Activated CD8-positive, alpha-beta memory T cell treated with anti-CD3 and anti-CD28 coated beads, Interleukin-2, amount 10 ng/mL, durations not matched to agents 7 days and 5 days (primary cell): ENCODE measurements at regions not wholly inside any gene's neighbourhood (a gene's known extent, or its start where the extent isn't known, plus 50 kb on each side); places are given as distances from the start of the nearest gene placed in this dataset.

ENCODE experiments used
- ATAC-seq: fragments of 150-1000 bp; cut with Tn5 transposase; one replicate; pipeline ENCODE4 v1.10.0; 2021; ENCODE audit warnings: moderate library complexity
- CTCF ChIA-PET: fragments of 350-600 bp; sonication (Branson Sonifier 250); formaldehyde crosslinking; loops from one replicate; lab custom pipeline; 2021; ENCODE audit warnings: antibody characterized with exemption; lab: Charles Lee
- DNase-seq: peaks from one replicate; pipeline ENCODE4 v3.0.0-alpha.2; 2020
- H3K27ac Mint-ChIP-seq: one replicate; pipeline ENCODE4 v1.8.0; 2021; ENCODE audit warnings: mild to moderate bottlenecking, mixed read lengths
- H3K27me3 Mint-ChIP-seq: one replicate; pipeline ENCODE4 v1.8.0; 2021; ENCODE audit warnings: mixed read lengths
- H3K36me3 Mint-ChIP-seq: one replicate; pipeline ENCODE4 v1.8.0; 2021; ENCODE audit warnings: mild to moderate bottlenecking, mixed read lengths
- H3K4me1 Mint-ChIP-seq: one replicate; pipeline ENCODE4 v1.8.0; 2021; ENCODE audit warnings: mixed read lengths
- H3K4me3 Mint-ChIP-seq: one replicate; pipeline ENCODE4 v1.8.0; 2021; ENCODE audit warnings: mild to moderate bottlenecking, moderate library complexity, mixed read lengths
- H3K9me3 Mint-ChIP-seq: one replicate; pipeline ENCODE4 v1.8.0; 2022; ENCODE audit warnings: low read depth, mixed read lengths

DNA sequence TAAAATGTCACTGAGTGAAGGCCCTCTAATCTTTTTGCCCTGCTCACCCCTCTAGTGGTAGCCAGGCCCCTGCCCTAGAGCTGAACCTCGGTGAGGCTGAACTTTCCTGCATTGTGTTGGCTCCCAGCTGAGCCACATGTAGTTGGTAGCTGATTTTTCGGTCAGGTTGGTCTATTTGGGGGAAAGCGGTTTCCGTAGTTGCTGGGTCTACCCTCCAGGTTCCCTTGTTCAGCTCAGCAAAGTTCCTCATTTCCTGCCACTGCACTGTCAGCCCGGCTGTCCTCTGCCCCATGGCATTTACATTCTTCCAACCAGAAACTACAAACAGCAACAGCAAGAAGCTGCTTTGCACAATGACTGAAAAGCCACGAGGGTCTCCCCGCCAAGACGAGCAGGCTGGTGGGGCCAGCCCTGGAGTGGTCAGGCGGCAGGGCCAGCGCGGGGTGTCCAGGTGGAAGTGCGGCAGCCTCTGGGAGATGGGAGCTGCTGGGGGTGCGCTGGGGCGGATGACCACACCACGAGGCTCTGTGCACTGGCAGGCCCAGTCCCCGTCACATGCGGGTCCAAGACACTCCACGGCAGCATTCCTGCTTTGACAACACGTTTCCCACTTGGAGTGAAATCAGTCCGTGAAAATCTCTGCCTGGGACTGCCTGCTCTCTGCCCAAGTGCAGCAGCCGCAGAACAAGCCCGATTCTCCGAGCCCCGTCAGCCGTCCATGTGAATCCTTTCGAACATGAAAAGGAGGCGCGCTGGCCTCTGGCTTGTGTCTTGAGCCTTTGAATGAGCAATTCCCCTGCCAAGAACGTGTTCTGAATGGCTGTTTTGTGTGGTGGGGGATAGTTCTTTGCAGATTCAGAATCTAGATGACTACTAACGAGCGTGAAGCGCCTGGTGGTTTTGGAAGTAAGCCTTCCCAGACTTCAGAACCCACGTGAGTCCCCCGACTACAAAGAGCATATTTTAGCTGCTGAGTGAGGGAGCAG lies 159.4 kb downstream of the ASB1 start:
- Mint-ChIP-seq H3K4me1 (peaks cover 1% of the 10 kb centered on the region), H3K27ac (no peak overlapping the region), H3K27me3 (peaks cover 9% of the 10 kb centered on the region), H3K4me3 (no peak overlapping the region), H3K9me3 (no peaks in the 10 kb centered on the region), H3K36me3 (no peaks in the 10 kb centered on the region)
- DNase-seq (peak; percentile 33), ATAC-seq (no peak)
- CTCF ChIA-PET, result no interaction called here

DNA sequence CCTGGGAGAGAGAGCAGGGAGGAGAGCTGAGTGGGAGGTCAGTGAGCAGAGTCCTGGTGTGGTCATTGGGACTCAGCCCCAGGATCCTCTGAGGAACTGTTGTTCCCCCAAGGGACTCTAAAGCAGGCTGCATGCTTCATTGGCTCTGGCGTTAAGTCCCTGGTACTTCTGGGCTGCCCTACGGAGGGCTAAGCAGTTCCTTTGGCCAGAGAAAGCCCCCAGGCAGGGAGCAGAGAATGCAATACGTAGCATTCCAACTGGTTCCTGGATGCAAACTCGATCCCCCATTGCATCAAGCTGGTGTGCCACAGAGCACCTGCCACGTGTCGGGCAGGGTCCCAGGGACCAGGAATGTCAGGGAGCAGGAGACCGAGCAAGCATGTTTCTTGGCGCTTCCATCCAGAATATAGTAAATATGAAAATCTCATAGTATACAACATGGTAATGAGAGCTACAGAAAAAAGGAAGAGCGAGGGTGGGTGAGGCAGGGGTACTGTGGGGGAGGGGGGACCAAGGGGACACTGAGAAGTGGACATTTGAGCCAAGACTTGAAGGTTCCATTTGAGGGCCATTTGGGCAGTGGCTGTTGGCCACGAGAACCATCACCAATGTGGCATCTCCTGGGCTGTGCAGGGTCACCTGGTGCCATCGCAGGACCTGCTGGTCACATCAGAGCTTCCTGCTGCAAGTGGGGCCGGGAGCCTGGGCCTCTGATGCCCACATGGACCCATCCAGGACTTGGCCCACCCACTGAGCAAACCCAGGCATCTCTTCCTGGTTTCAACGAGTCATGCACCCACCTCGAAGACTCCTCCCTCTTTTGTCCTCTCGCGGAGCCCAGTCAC lies 160.4 kb downstream of the ASB1 start:
- H3K27me3 Mint-ChIP-seq, result peaks cover 9% of the 10 kb centered on the region
- H3K4me1 Mint-ChIP-seq, result peaks cover 1% of the 10 kb centered on the region
- no peak overlapping the region for H3K27ac Mint-ChIP-seq
- peak; percentile 19 for DNase-seq
- ATAC-seq, result no peak
- H3K36me3 Mint-ChIP-seq, result no peaks in the 10 kb centered on the region
- CTCF ChIA-PET, result no interaction called here
- no peak overlapping the region for H3K4me3 Mint-ChIP-seq
- H3K9me3 Mint-ChIP-seq, result no peaks in the 10 kb centered on the region

DNA sequence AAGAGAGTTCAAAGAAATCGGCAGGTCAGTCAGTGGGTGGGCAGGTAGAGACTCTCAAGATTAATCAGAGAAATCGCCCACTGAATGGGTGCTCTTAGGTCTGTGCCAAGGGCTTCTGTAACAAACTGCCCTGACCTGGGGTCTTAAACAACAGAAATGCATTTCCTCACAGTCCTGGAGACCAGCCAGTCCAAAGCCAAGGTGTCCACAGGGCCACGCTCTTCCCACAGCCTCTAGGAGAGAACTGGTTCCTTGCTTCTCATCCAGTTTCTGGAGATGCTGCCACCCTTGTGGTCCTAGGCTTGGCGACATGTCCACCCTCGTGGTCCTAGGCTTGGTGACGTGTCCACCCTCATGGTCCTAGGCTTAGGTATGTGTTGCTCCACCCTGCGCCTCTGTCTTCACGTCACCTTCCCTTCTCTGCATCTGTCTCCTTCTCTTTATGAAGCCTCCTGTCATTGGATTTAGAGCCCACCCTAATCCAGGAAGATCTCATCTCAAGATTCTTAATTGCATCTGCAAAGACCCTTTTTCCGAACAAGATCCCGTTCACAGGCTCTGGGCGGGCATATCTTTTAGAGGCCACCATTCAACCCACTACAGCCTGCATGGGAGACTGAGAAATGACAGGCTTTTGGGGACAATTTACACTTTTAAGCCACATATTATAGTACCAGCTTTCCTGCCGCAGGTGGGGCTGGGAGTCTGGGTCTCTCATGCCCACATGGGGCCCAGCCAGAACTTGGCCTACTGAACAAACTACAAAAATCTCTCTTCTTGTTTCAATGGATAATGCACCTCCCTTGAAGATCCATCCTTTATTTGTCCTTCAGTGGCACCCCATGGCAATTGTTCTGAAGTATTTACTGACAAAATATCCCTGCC lies 161.3 kb downstream of the ASB1 start:
- Mint-ChIP-seq H3K9me3 (no peaks in the 10 kb centered on the region), H3K36me3 (no peaks in the 10 kb centered on the region), H3K27me3 (peaks cover 7% of the 10 kb centered on the region), H3K4me3 (no peak overlapping the region), H3K27ac (no peak overlapping the region), H3K4me1 (peaks cover 1% of the 10 kb centered on the region)
- CTCF ChIA-PET, result no interaction called here
- ATAC-seq, result no peak
- peak; percentile 27 for DNase-seq

DNA sequence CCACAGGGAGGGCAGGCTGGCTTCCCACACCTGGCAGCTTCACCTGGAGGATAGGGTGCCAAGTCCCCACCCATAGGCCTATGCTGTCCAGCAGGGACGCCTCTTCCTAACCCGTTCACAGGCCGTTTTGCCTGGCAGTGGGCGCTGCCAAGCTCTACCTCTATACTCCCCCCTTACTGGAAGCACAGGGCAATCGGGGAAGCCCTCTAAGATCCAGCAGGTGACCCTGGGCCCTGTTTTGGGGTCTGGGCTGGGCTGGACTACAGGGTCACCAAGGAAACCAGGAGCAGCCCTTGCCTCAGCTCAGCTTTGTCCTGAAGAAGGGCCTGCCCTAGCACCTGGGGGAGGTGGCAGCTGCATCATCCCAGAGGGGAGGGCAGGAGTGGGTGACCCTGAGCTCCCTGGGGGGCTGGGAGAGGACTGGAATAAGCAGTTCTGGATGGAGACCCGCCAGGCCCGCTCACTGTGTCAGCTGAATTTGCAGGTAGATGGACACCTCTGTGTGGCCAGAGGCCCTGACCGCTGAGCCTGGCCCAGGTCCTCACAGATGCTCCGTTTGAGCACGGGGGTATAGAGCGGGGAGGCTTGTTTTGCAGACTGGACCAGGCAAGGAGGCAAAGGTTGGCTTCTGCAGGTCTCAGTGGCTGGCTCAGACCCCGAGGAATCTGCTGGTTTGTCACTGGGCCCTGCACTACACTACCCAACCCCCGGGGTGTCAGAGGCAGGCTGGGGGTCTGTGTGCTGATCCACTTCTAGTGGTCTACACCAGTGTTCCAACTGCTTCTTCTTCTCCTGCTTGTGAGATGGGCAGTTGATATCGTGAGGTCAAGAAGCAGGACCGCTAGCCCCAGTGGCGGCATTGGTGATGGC lies 163.1 kb downstream of the ASB1 start:
- Mint-ChIP-seq H3K4me1 (peaks cover 1% of the 10 kb centered on the region), H3K27me3 (no peaks in the 10 kb centered on the region), H3K4me3 (no peak overlapping the region), H3K36me3 (no peaks in the 10 kb centered on the region), H3K27ac (no peak overlapping the region), H3K9me3 (no peaks in the 10 kb centered on the region)
- ATAC-seq, result no peak
- CTCF ChIA-PET, result no interaction called here
- peak; percentile 25 for DNase-seq

DNA sequence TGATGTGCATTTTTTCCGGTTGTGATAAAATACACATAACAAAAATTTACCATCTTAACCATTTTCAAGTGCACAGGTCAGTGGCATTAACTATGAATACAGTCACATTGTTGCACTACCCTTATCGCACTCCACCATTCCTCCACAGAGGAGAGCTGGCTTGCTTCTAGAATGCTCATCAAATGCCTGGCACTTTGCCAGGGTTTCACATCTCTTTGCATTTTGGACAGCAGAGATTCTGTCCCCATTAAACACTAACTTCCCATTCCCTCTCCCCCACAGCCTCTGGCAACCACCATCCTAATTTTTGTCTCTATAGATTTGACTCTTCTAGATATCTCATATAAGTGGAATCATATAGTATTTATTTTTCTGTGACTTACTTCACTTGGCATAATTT lies 165.0 kb downstream of the ASB1 start:
- H3K4me3 Mint-ChIP-seq, result no peak overlapping the region
- H3K4me1 Mint-ChIP-seq, result no peaks in the 10 kb centered on the region
- H3K27ac Mint-ChIP-seq, result no peak overlapping the region
- H3K9me3 Mint-ChIP-seq, result no peaks in the 10 kb centered on the region
- H3K36me3 Mint-ChIP-seq, result no peaks in the 10 kb centered on the region
- CTCF ChIA-PET, result no interaction called here
- DNase-seq (no peak), ATAC-seq (no peak)
- no peaks in the 10 kb centered on the region for H3K27me3 Mint-ChIP-seq

DNA sequence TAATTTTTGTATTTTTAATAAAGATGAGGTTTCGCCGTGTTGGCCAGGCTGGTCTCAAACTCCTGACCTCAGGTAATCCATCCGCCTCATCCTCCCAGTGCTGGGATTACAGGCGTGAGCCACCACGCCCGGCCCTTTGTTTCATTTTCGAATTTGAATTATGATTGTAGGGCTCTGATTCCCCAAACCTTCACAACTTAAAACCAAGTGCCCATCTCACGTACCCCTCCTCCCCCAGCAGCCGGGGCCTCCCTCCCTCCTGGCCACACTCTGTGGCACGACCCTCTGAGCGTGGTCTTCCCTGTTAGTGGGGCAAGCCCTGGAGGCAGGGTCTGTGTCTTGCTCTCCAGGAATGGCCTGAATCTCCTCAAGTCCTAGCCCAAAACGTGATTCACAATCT lies 166.5 kb downstream of the ASB1 start:
- ATAC-seq, result no peak
- H3K27me3 Mint-ChIP-seq, result peaks cover 2% of the 10 kb centered on the region
- no peaks in the 10 kb centered on the region for H3K36me3 Mint-ChIP-seq
- CTCF ChIA-PET, result no interaction called here
- DNase-seq, result peak; percentile 28
- no peak overlapping the region for H3K27ac Mint-ChIP-seq
- H3K4me3 Mint-ChIP-seq, result no peak overlapping the region
- H3K4me1 Mint-ChIP-seq, result no peaks in the 10 kb centered on the region
- no peaks in the 10 kb centered on the region for H3K9me3 Mint-ChIP-seq

DNA sequence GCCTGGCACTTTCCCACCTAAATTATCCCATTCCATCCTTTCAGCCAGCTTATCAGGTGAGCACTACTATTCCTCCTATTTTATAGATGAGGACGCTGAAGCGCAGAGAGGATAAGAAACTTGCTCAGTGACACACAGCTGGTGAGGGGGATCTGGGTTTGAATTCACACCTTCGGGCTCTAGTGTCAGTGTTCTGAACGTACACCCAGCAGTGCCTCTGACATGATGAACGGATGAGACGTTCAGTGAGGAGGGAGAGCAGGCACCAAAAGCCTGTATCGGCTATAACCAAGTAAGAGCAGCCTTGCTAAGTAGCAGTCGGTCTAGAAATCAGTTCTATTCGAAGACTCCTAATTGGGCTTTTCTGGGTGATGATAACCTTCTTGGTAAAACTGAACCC lies 167.0 kb downstream of the ASB1 start:
- Mint-ChIP-seq H3K27ac (no peak overlapping the region), H3K4me1 (no peaks in the 10 kb centered on the region), H3K4me3 (no peak overlapping the region), H3K9me3 (no peaks in the 10 kb centered on the region), H3K36me3 (no peaks in the 10 kb centered on the region), H3K27me3 (peaks cover 2% of the 10 kb centered on the region)
- DNase-seq (peak; percentile 31), ATAC-seq (no peak)
- CTCF ChIA-PET, result no interaction called here

DNA sequence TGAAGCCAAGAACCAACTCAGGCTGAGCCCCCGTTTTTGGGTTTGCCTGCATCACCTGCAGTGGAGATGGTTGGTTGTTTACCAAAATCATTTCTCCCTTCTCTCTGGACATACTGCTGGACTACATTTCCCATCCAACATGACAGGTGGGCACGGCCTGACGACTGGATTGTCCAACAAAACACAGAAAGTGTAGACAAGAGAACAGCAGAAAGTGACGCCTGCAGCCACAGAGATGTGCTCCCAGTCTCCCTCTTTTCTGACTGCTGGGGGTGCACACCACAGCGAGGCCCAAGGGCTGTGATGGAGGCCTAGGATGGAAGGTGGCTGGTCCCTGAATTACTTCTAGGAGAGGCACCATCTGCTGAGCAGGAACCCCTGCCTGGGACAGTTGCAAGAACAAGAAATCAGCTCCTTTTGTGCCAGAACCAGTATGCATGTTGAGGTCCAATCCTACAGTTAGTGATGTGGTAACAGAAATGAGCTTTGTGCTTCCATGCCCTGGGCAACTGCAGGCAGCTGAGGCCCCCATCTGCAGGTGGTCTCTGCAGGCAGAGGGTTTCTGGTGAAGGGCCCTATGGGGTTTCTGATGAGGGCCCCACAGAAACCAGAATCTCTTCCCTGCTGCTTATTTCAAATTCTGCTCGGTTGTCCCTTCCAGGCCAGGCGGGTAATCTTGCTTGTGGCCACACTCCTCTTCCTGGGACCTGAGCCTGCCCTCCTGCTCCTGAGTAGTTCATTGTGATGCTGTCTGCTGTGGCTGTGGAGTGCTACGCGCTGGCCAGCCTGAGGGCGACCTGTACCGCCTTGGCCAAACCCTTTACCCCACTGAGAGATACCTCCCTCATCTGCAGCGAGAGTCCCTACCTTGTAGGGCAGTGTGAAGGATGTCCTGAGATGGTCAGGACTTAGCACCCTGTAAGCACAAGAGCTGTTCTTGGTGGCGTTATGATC lies 168.3 kb downstream of the ASB1 start:
- H3K27ac Mint-ChIP-seq, result no peak overlapping the region
- no peaks in the 10 kb centered on the region for H3K4me1 Mint-ChIP-seq
- DNase-seq (peak; percentile 34), ATAC-seq (no peak)
- CTCF ChIA-PET, result no interaction called here
- no peaks in the 10 kb centered on the region for H3K9me3 Mint-ChIP-seq
- H3K36me3 Mint-ChIP-seq, result no peaks in the 10 kb centered on the region
- H3K27me3 Mint-ChIP-seq, result peaks cover 2% of the 10 kb centered on the region
- H3K4me3 Mint-ChIP-seq, result no peak overlapping the region

DNA sequence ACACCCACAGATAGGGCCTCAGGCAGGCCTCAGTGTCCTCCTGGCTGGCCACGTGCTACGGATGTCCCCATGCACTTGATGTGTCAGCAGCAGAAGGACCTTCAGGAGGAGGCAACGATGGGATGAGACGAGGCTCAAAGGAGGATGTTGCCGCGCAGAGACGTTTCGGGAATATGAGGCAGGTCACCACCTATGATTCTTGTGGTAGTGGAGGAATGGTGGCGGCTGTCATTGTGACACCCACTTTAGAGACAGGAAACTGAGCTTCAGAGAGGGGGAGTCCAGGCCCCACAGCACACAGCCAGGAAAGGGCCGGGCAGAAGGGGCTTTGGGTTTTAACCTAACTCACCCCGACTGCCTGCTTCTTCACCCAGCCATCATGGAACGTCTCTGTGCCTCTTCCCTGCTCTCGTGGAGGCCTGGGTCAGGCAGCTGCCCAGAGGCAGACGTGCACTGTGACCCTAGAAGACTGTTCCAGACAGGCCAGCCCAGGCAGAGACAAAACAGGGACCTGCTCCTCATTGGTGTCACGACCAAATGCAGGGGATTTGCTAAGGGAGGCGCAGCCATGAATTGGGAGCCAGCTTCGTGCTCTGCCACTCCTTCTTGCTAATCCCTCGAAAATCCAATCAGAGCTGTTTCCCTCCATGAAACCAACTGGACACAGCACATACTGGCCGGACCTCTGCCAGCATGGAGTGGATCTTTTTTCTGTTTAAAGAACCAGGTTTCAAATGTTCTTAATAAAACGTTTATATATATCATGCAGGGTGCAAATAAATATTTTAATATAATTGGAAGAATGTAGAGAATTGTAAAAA lies 169.2 kb downstream of the ASB1 start:
- CTCF ChIA-PET, result no interaction called here
- no peak overlapping the region for H3K4me3 Mint-ChIP-seq
- no peak for ATAC-seq

DNA sequence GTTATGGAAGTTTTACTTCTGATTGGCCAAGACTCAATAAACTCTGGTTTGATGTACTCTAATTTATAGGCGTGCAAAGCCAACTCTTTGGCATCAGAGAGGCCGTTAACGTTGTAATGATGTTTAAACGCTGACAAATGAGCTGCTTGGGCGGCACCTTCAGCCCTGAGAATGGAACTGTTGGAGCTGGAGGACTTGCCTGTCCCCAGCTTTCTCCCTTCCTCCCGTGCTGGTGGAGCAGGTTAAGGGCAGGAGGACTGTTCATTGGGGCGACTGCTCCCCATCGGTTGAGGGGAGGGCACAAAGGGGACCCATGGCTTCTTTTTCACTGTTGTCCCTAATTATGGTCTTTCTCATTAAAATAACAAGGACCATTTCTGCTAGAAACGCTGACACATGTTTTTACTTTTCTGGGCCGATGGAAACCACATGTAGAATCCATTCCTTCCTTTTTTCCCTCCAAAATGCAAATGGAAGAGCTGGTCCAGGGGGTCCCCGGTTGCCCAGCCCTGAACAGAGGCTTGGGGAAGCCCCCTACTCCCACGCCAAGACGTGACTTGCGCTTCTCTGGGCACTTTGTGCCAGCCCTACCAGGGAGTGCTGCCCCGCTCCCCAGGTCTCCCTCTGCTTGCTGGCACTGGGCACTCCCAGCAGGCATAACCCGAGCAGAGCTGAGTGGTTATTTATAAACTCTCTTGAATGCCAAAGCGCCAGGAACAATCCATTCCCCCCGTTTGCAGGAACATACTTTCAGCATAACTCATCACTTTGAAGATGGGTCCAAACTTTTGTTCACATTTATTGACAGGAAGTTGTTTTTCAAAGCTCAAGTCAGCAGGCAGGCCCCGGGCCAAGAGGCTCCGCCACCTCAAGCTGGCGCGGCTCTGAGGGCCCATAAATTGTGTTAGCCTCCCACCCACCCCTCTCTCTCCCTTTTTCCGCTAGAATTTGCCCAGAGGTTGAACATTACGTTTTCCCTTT lies 170.1 kb downstream of the ASB1 start:
- CTCF ChIA-PET, result no interaction called here
- no peak overlapping the region for H3K27ac Mint-ChIP-seq

More for the DNA sequence above, 169.2 kb downstream of the ASB1 start:
- Mint-ChIP-seq H3K27me3 (peaks cover 2% of the 10 kb centered on the region), H3K4me1 (no peaks in the 10 kb centered on the region), H3K36me3 (no peaks in the 10 kb centered on the region), H3K9me3 (no peaks in the 10 kb centered on the region), H3K27ac (no peak overlapping the region)
- DNase-seq, result peak; percentile 12

More for the DNA sequence above, 170.1 kb downstream of the ASB1 start:
- no peak for ATAC-seq
- Mint-ChIP-seq H3K36me3 (no peaks in the 10 kb centered on the region), H3K4me3 (no peak overlapping the region), H3K9me3 (no peaks in the 10 kb centered on the region), H3K27me3 (peaks cover 4% of the 10 kb centered on the region), H3K4me1 (no peaks in the 10 kb centered on the region)
- DNase-seq, result no peak
